Keratinocyte (primary cell): ENCODE measurements at regions not wholly inside any gene's neighbourhood (a gene's known extent, or its start where the extent isn't known, plus 50 kb on each side); places are given as distances from the start of the nearest gene placed in this dataset.

Experiments used
- DNase-seq: peaks from one replicate; pipeline ENCODE4 v3.0.0-alpha.2; 2011; ENCODE audit warnings: low read depth, missing footprints, low spot score
- FAIRE-seq: peaks from 2 replicates; lab custom pipeline; 2011; peaks lifted over from hg19 to GRCh38; lab: Jason Lieb, UNC
- H2AFZ ChIP-seq: 2 replicates; pipeline ENCODE4 v1.6.0; 2012; ENCODE audit warnings: low read length, control low read depth, inconsistent platforms; ENCODE audit not compliant: control insufficient read depth
- H3K27ac ChIP-seq: 2 replicates; pipeline ENCODE4 v1.5.1; 2011; ENCODE audit warnings: low read length; ENCODE audit not compliant: control insufficient read depth, insufficient read depth
- H3K27me3 ChIP-seq: 3 replicates; pipeline ENCODE4 v1.6.0; 2011; ENCODE audit warnings: low read length; ENCODE audit not compliant: control insufficient read depth, insufficient read depth; ENCODE audit errors: extremely low read depth
- H3K36me3 ChIP-seq, 2 experiments: 2 replicates in 1 of 2; 3 replicates in 1 of 2; pipeline ENCODE4 v1.5.1; 2011; ENCODE audit warnings: low read length in 2 of 2, mild to moderate bottlenecking in 1 of 2; ENCODE audit not compliant: control insufficient read depth in 2 of 2, insufficient read depth in 2 of 2; ENCODE audit errors: extremely low read depth in 1 of 2
- H3K4me1 ChIP-seq: 3 replicates; pipeline ENCODE4 v1.5.1; 2011; ENCODE audit warnings: low read length; ENCODE audit not compliant: control insufficient read depth, insufficient read depth; ENCODE audit errors: extremely low read depth
- H3K4me2 ChIP-seq: 3 replicates; pipeline ENCODE4 v1.6.0; 2011; ENCODE audit warnings: low read depth, low read length; ENCODE audit not compliant: control insufficient read depth, insufficient read depth; ENCODE audit errors: extremely low read depth
- H3K4me3 ChIP-seq, 3 experiments: fragments of 200-600 bp in 1 of 3; sonication (generic) in 1 of 3; 2 replicates in 2 of 3; 3 replicates in 1 of 3; pipeline ENCODE4 v1.5.1; 2011 to 2016; ENCODE audit warnings: low read length in 3 of 3, mild to moderate bottlenecking in 3 of 3, control low read depth in 2 of 3, inconsistent platforms in 1 of 3, low read depth in 1 of 3, mixed read lengths in 1 of 3, mixed run types in 1 of 3, moderate library complexity in 1 of 3; ENCODE audit not compliant: control insufficient read depth in 2 of 3, insufficient read depth in 2 of 3; ENCODE audit errors: extremely low read depth in 1 of 3
- H3K79me2 ChIP-seq: 2 replicates; pipeline ENCODE4 v1.6.0; 2012; ENCODE audit warnings: low read length; ENCODE audit not compliant: control insufficient read depth, insufficient read depth
- H3K9ac ChIP-seq: 3 replicates; pipeline ENCODE4 v1.6.0; 2011; ENCODE audit warnings: low read length; ENCODE audit not compliant: control insufficient read depth, insufficient read depth; ENCODE audit errors: extremely low read depth
- H3K9me1 ChIP-seq: 3 replicates; pipeline ENCODE4 v1.6.0; 2011; ENCODE audit warnings: low read length; ENCODE audit not compliant: control insufficient read depth, insufficient read depth; ENCODE audit errors: extremely low read depth
- H3K9me3 ChIP-seq: 2 replicates; pipeline ENCODE4 v1.5.1; 2012; ENCODE audit warnings: low read depth, low read length; ENCODE audit not compliant: control insufficient read depth
- H4K20me1 ChIP-seq: 3 replicates; pipeline ENCODE4 v1.6.0; 2011; ENCODE audit warnings: low read length; ENCODE audit not compliant: control insufficient read depth, insufficient read depth; ENCODE audit errors: extremely low read depth
- CTCF ChIP-seq, 3 experiments: IDR thresholded peaks in 1 of 3; conservative IDR thresholded peaks in 1 of 3; optimal IDR thresholded peaks in 1 of 3; 2 replicates in 2 of 3; 3 replicates in 1 of 3; pipeline versions ENCODE3 to v1.5.1; 2011; ENCODE audit warnings: low read length in 3 of 3, mild to moderate bottlenecking in 3 of 3, moderate library complexity in 2 of 3, control low read depth in 1 of 3, inconsistent platforms in 1 of 3; ENCODE audit not compliant: insufficient read depth in 2 of 3; ENCODE audit errors: extremely low read depth in 1 of 3
- EZH2 ChIP-seq: IDR thresholded peaks from one replicate; pipeline ENCODE4 v1.6.1; 2012; ENCODE audit warnings: inconsistent platforms, mild to moderate bottlenecking, low read length, moderate library complexity
- dilution Hi-C: fragments of 300-500 bp; cut with MboI; formaldehyde crosslinking; loops from one replicate; pipeline ENCODE4 v1.7.0; 2020; ENCODE audit warnings: low sequenced_read_pairs; ENCODE audit not compliant: extremely low pct_ligation_motif_present

DNA sequence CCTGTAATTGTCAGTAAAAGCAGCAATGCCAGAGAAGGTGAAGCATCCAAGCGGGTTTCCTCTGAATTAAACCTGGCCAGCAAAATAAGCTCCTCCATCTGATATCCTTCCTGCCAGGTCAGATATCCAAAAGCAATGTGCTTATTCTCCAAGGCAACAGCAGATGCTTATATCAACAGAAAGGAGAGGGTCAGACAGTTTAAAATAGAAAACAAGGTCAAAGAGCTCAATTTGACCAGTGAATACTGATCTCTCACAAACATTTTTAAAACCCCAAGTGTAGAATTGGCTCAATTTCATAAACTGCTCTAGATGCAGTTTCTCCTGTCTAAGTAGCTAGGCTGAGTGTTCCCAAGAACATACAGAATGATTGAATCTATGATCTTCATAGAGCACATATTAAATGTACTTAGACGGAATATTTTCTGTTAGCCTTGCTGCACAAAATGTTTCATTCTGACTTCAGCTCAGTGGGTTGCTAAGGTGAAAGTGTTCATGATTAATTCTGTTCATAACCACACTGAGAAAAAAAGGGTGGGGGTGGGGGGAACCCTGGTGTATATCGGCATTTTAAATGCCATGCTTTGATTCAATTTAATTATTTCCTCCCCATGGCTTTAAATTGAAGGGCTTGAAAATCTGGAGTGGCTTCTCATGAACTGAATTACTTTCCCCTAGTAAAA lies 174.2 kb upstream of the ARHGAP20 start:
- Histone ChIP-seq H3K36me3 (no peaks in the 10 kb centered on the region), H4K20me1 (no peaks in the 10 kb centered on the region), H3K4me2 (no peak overlapping the region), H3K9ac (no peak overlapping the region), H3K79me2 (no peaks in the 10 kb centered on the region), H3K9me3 (no peaks in the 10 kb centered on the region), H3K4me3 (no peak overlapping the region), H3K27me3 (no peaks in the 10 kb centered on the region), H2AFZ (no peak overlapping the region), H3K27ac (no peak overlapping the region), H3K4me1 (no peaks in the 10 kb centered on the region), H3K9me1 (no peaks in the 10 kb centered on the region)
- no peak for FAIRE-seq
- dilution Hi-C loops: no loop called here
- no peak for TF ChIP-seq CTCF (optimal IDR thresholded peaks at IDR 0.05 in 1 of 3, IDR thresholded peaks at IDR 0.05 in 1 of 3, conservative IDR thresholded peaks at IDR 0.05 in 1 of 3; ENCODE audit: extremely low read depth in 1 of 3, insufficient read depth in 2 of 3, low read length in 3 of 3)
- no peak for TF ChIP-seq EZH2
- DNase-seq: no peak

- Histone ChIP-seq H3K9me3 (no peaks in the 10 kb centered on the region), H4K20me1 (no peaks in the 10 kb centered on the region), H3K4me2 (no peak overlapping the region), H3K9ac (no peak overlapping the region), H3K4me1 (no peaks in the 10 kb centered on the region), H3K36me3 (no peaks in the 10 kb centered on the region), H3K4me3 (no peak overlapping the region), H3K27ac (no peak overlapping the region), H3K79me2 (no peaks in the 10 kb centered on the region), H3K27me3 (no peaks in the 10 kb centered on the region), H3K9me1 (no peaks in the 10 kb centered on the region), H2AFZ (no peak overlapping the region)
- dilution Hi-C loops: no loop called here
- no peak for FAIRE-seq
- no peak for TF ChIP-seq CTCF (optimal IDR thresholded peaks at IDR 0.05 in 1 of 3, IDR thresholded peaks at IDR 0.05 in 1 of 3, conservative IDR thresholded peaks at IDR 0.05 in 1 of 3; ENCODE audit: extremely low read depth in 1 of 3, insufficient read depth in 2 of 3, low read length in 3 of 3)
- TF ChIP-seq EZH2: no peak
- no peak for DNase-seq
These were observed 171.0 kb upstream of the ARHGAP20 start for GRCh38 chr11:110883256-110883655.
